GF-D8 (cell line): ENCODE measurements at regions not wholly inside any gene's neighbourhood (a gene's known extent, or its start where the extent isn't known, plus 50 kb on each side); places are given as distances from the start of the nearest gene placed in this dataset.

Source experiments
- DNase-seq: peaks from one replicate; lab custom pipeline; 2025; lab: John Stamatoyannopoulos, UW

GRCh38 chr10:129334266-129334665 lies 132.8 kb upstream of the MGMT start:
- DNase-seq = no peak

GRCh38 chr10:129335396-129335795 lies 131.6 kb upstream of the MGMT start:
- no peak for DNase-seq

- DNase-seq = no peak
Measured at GRCh38 chr10:129335942-129336341, 131.1 kb upstream of the MGMT start.

GRCh38 chr10:129339191-129339590 lies 127.8 kb upstream of the MGMT start:
- DNase-seq = no peak

GRCh38 chr10:129339841-129340240 lies 127.2 kb upstream of the MGMT start:
- no peak for DNase-seq

- DNase-seq = no peak
Measured at GRCh38 chr10:129341087-129341486, 126.0 kb upstream of the MGMT start.

- no peak for DNase-seq
Measured at GRCh38 chr10:129342385-129342784, 124.7 kb upstream of the MGMT start.

- no peak for DNase-seq
Measured at GRCh38 chr10:129343141-129343540, 123.9 kb upstream of the MGMT start.

- no peak for DNase-seq
Measured at GRCh38 chr10:129344103-129344502, 122.9 kb upstream of the MGMT start.

GRCh38 chr10:129344731-129345355 lies 122.2 kb upstream of the MGMT start:
- DNase-seq = no peak

- no peak for DNase-seq
Measured at GRCh38 chr10:129345763-129346162, 121.3 kb upstream of the MGMT start.

GRCh38 chr10:129350690-129351089 lies 116.4 kb upstream of the MGMT start:
- DNase-seq = no peak

- DNase-seq = no peak
Measured at GRCh38 chr10:129353101-129353500, 113.9 kb upstream of the MGMT start.

- no peak for DNase-seq
Measured at GRCh38 chr10:129360046-129360445, 107.0 kb upstream of the MGMT start.

- no peak for DNase-seq
Measured at GRCh38 chr10:129361676-129362376, 105.2 kb upstream of the MGMT start.

GRCh38 chr10:129364949-129365348 lies 102.1 kb upstream of the MGMT start:
- DNase-seq = no peak

GRCh38 chr10:129365767-129366402 lies 101.2 kb upstream of the MGMT start:
- no peak for DNase-seq

GRCh38 chr10:129366450-129366849 lies 100.6 kb upstream of the MGMT start:
- DNase-seq = no peak

- no peak for DNase-seq
Measured at GRCh38 chr10:129369566-129369965, 97.5 kb upstream of the MGMT start.

GRCh38 chr10:129371541-129371940 lies 95.5 kb upstream of the MGMT start:
- DNase-seq = no peak

- peak; percentile 58 for DNase-seq
Measured at GRCh38 chr10:129372172-129372571, 94.9 kb upstream of the MGMT start.

- no peak for DNase-seq
Measured at GRCh38 chr10:129373231-129373630, 93.8 kb upstream of the MGMT start.

GRCh38 chr10:129373718-129374117 lies 93.3 kb upstream of the MGMT start:
- no peak for DNase-seq
